Epithelial cell of proximal tubule (primary cell): ENCODE measurements at regions not wholly inside any gene's neighbourhood (a gene's known extent, or its start where the extent isn't known, plus 50 kb on each side); places are given as distances from the start of the nearest gene placed in this dataset.

Experiments used
- DNase-seq: peaks from one replicate; pipeline ENCODE4 v3.0.0-alpha.2; 2011; ENCODE audit warnings: low read depth
- H3K4me3 ChIP-seq: 2 replicates; pipeline ENCODE4 v1.5.1; 2011; ENCODE audit warnings: low read depth, mild to moderate bottlenecking, low read length
- TF ChIP-seq, protein P1 (sequence below): conservative IDR thresholded peaks from 2 replicates; pipeline ENCODE4 v1.5.1; 2012; ENCODE audit warnings: low read depth, mild to moderate bottlenecking, low read length

DNA sequence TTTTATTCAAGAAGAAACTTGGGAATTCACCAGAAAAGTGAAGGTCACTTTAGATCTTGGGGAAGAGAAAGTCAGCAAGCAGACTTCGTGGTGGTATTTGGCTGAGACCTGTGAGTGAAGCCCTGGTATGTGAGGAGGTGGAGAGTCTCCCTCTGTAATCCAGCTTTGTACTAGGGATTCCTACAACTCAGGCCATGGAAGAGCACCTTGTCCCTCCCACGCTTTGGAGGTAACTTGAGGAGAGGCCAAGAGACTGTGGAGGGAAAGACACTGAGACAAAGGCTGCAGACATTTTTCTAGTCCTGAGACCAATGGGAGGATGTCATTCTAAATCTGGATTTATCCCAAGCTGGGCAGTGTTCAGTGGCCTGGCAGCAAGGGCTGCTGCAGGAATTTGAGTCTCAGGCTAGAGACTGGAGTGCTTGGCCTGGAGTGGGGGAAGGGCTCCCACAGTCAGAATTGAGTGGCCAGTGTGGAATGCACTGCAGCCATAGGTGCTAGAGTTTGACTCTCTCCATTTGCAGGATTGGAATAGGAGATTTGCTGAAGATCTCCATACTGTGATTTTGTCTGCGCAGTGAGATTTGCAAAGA, 219.0 kb downstream of the ACTR3 start:
- TF ChIP-seq, protein P1, sequence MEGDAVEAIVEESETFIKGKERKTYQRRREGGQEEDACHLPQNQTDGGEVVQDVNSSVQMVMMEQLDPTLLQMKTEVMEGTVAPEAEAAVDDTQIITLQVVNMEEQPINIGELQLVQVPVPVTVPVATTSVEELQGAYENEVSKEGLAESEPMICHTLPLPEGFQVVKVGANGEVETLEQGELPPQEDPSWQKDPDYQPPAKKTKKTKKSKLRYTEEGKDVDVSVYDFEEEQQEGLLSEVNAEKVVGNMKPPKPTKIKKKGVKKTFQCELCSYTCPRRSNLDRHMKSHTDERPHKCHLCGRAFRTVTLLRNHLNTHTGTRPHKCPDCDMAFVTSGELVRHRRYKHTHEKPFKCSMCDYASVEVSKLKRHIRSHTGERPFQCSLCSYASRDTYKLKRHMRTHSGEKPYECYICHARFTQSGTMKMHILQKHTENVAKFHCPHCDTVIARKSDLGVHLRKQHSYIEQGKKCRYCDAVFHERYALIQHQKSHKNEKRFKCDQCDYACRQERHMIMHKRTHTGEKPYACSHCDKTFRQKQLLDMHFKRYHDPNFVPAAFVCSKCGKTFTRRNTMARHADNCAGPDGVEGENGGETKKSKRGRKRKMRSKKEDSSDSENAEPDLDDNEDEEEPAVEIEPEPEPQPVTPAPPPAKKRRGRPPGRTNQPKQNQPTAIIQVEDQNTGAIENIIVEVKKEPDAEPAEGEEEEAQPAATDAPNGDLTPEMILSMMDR, result no peak
- DNase-seq, result no peak
- H3K4me3 ChIP-seq, result no peak overlapping the region

DNA sequence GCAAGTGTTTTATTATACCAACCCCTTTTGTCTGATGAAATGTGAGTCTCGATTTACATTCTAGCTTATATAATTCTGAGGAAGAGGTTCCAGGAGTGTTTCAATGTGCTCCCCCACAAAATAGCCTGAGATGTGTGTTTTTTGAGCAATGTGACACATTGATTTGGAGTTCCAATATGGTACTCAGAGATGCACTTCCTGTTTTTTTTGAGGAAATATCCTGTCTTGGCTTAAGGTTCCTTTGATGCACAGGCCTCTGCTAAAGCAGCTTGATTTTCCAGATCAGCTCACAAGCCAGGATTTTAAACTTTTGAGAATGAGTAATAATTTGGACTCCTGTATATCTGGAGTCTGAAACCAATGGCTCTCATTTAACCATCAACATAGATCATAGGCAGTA, 221.4 kb downstream of the ACTR3 start:
- H3K4me3 ChIP-seq, result no peak overlapping the region
- TF ChIP-seq, protein P1, result no peak
- DNase-seq, result no peak

DNA sequence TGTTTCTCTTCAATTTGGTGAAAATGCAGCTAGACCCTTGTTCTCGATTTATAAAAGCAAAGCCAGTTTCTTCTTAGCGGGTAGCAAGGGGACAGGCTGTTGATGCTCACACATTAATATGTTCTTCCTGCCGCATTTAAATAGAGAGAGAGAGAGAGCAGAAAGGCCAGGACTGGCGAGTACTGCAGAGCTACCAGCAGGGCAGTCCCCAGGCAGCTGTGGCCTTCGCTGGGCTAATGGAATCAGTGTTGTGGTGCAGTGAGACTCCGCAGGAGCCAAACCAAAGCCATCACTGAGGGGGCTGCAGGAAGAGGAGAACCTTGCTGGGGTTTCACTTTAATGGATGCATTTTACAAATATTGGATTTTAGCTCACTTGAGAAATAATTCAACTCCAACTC, 223.6 kb downstream of the ACTR3 start:
- TF ChIP-seq, protein P1, result no peak
- DNase-seq, result no peak
- no peak overlapping the region for H3K4me3 ChIP-seq

DNA sequence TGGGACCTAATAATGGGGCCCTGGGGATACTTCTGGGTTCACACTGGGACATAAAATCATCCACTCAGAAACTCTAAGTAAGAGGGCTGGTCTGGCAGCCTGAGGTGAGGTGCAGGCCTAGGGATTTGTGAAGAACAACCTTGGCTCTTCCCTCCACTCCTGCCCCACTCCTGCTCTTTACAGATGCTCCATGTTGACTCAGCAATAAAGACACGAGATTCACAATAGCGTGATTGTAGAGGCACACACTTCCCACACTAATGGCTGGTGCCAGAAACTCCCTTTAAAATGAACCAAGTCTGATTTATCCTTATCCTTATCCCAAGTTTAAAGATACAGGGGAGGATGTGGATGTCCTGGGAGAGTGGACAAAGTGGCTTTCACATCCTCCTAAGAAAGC, 228.2 kb downstream of the ACTR3 start:
- no peak for DNase-seq
- TF ChIP-seq, protein P1, result no peak
- H3K4me3 ChIP-seq, result no peak overlapping the region

DNA sequence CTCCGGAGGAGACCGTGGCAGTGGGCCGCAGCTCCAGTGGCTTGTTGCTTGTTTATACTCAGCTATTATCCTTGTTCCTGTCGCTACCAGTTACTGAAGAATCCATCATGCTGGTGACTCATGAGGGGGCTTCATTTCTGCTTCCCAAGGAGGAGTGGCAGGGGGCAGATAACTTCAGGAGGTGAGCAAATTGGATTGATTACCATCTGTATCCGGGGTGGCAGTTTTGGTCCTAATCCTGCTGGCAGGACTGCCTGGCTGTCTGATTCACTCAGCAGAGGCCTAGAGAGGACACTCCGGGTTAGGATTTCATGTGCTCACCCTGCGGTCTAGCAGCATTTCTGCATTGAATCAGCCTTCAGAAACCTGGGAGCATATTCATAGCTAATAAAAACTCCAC, 230.0 kb downstream of the ACTR3 start:
- DNase-seq, result no peak
- H3K4me3 ChIP-seq, result no peak overlapping the region
- TF ChIP-seq, protein P1, result no peak

DNA sequence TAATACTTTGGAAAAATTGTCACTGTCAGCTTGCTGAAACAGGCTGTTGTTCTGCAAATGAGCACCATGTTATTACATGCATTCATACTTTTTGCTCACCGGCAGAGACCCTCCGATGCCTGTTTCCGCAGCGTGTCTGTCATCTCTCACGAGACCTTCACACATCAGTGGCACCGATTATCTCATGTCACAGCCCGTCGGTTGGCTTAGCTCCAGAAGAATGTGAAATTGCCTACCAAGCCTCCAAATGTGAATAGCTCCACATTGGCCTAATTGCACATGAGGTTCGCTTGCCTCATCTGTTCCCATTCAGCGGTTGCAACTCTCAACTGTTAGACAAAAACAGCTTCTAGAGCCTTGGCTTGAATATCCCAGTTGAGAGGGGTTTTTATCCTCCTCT, 233.0 kb downstream of the ACTR3 start:
- DNase-seq, result no peak
- H3K4me3 ChIP-seq, result no peak overlapping the region
- TF ChIP-seq, protein P1, result no peak

DNA sequence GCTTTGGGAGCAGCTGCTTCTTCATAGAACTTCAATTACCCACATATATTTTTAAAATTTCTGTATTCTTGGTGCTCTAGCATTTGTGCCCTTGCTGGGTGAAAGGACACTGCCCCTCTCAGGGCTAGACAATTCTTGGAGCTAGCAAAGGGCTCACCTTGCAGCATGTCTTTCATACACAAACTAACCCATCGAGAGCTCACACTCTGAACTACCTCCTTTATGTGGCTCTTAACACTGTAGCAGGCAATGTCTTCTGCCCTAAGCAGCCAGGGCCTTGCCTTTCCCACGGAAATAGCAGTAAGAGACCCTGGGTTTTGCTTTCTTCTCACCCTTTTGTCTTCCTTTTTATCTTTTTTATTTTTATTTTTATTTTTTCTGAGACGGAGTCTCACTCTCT, 234.0 kb downstream of the ACTR3 start:
- TF ChIP-seq, protein P1, result no peak
- H3K4me3 ChIP-seq, result no peak overlapping the region
- DNase-seq, result no peak
